ENCODE measurements at regions not wholly inside any gene's neighbourhood (a gene's known extent, or its start where the extent isn't known, plus 50 kb on each side); places are given as distances from the start of the nearest gene placed in this dataset.

DNA sequence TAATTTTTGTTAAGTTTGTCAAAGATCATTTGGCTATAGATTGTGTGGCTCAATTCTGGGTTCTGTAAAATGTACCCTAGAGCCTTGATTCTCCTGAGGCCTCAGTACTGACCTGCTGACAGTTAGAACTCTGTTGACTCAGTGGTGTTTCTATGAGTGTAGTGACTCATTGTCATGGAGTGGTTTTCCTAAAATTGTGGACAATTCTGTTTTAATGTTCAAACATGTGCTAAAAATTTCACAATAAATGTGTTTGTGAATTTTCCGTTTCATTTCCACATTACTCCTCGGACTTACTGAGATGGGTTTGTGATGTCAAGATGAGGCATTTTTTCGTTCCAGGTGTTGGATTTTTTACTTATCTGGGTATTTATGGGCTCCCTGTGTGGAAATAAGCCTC is 695.9 kb downstream of the TMEM121 start:
- intact Hi-C loops (cut with micrococcal nuclease) = no loop called here
- H3K9me3 ChIP-seq (ENCODE audit: control insufficient read depth, insufficient read depth, low read length) = no peaks in the 10 kb centered on the region
- H3K4me1 Mint-ChIP-seq = peaks cover 9 to 16% of the 10 kb centered on the region in 2 donors
- H3K9me3 Mint-ChIP-seq = no peaks in the 10 kb centered on the region
- peaks cover 24 to 27% of the 10 kb centered on the region in 2 donors for H3K27me3 Mint-ChIP-seq (ENCODE audit: low read depth in 2 of 2)
- TF ChIP-seq, protein P1, sequence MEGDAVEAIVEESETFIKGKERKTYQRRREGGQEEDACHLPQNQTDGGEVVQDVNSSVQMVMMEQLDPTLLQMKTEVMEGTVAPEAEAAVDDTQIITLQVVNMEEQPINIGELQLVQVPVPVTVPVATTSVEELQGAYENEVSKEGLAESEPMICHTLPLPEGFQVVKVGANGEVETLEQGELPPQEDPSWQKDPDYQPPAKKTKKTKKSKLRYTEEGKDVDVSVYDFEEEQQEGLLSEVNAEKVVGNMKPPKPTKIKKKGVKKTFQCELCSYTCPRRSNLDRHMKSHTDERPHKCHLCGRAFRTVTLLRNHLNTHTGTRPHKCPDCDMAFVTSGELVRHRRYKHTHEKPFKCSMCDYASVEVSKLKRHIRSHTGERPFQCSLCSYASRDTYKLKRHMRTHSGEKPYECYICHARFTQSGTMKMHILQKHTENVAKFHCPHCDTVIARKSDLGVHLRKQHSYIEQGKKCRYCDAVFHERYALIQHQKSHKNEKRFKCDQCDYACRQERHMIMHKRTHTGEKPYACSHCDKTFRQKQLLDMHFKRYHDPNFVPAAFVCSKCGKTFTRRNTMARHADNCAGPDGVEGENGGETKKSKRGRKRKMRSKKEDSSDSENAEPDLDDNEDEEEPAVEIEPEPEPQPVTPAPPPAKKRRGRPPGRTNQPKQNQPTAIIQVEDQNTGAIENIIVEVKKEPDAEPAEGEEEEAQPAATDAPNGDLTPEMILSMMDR (IDR thresholded peaks at IDR 0.05) = no peak
- H3K36me3 ChIP-seq (ENCODE audit: control insufficient read depth, insufficient read depth, low read length) = no peaks in the 10 kb centered on the region
- H3K27ac Mint-ChIP-seq = peak overlapping the region; percentile 37 to 46
- no CpG with 5 or more reads among the region's 3 CpGs for WGBS (ENCODE audit: insufficient coverage)
- H3K4me3 ChIP-seq (ENCODE audit: low read length) = no peak overlapping the region
- H3K36me3 Mint-ChIP-seq = no peaks in the 10 kb centered on the region
- H3K4me3 Mint-ChIP-seq = no peak overlapping the region
- H3K27me3 ChIP-seq (ENCODE audit: control insufficient read depth, insufficient read depth, low read length) = no peaks in the 10 kb centered on the region
- ATAC-seq (no peak), DNase-seq (no peak)
- H3K4me1 ChIP-seq (ENCODE audit: control insufficient read depth, insufficient read depth, low read length) = no peaks in the 10 kb centered on the region
- H3K27ac ChIP-seq (ENCODE audit: low read length) = no peak overlapping the region

DNA sequence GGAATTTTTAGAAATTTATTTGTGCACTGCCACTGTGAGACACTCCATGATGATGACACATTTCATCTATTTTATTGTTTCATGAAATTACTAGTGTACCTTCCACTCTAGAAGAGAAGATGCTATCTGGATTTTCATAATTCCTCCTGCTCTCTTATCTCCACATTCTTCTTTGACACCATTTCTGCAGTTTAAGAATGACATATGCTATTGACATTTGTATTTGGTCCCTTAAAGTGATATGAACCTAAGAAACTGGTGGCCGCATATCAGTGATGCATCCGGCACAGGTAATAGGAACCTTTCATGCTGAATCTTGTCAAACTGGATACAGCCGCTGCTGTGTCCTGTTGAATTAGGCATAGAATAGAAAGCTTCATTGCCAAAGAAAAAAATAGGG is 696.3 kb downstream of the TMEM121 start:
- 98% methylated on average over 3 of the region's 3 CpGs for WGBS (ENCODE audit: insufficient coverage)
- Histone ChIP-seq H3K4me1 (ENCODE audit: control insufficient read depth, insufficient read depth, low read length) (no peaks in the 10 kb centered on the region), H3K27ac (ENCODE audit: low read length) (no peak overlapping the region), H3K4me3 (ENCODE audit: low read length) (no peak overlapping the region), H3K36me3 (ENCODE audit: control insufficient read depth, insufficient read depth, low read length) (no peaks in the 10 kb centered on the region), H3K9me3 (ENCODE audit: control insufficient read depth, insufficient read depth, low read length) (no peaks in the 10 kb centered on the region), H3K27me3 (ENCODE audit: control insufficient read depth, insufficient read depth, low read length) (no peaks in the 10 kb centered on the region)
- no peak for ATAC-seq
- TF ChIP-seq, protein P1 (IDR thresholded peaks at IDR 0.05) = no peak
- intact Hi-C loops (cut with micrococcal nuclease) = no loop called here
- H3K9me3 Mint-ChIP-seq = no peaks in the 10 kb centered on the region
- no peaks in the 10 kb centered on the region for H3K36me3 Mint-ChIP-seq
- peak overlapping the region; percentile 37 to 46 for H3K27ac Mint-ChIP-seq
- H3K27me3 Mint-ChIP-seq (ENCODE audit: low read depth in 2 of 2) = peaks cover 25 to 27% of the 10 kb centered on the region in 2 donors
- DNase-seq = no peak
- peak overlapping the region; percentile 47 for H3K4me3 Mint-ChIP-seq
- peaks cover 9 to 16% of the 10 kb centered on the region in 2 donors for H3K4me1 Mint-ChIP-seq

DNA sequence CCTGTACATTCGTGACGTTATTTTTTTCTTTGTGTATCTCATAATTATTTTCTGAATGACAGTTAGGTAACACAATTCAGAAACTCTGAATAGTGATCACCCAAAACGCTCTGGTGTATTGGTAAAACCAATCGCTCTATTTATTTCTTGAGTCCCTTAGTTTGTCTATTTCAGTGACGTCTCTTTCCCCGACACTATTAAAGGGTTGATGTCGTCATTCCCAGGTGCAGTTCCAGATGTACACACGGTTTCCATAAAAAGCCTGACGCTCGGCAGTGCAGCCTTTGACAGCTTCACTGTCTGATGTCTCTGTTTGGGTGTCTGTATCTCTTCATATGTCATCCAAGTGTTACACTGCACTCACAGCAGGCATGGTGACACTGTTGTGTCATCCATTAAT is 701.4 kb downstream of the TMEM121 start:
- H3K4me1 Mint-ChIP-seq = peaks cover 11 to 13% of the 10 kb centered on the region in 2 donors
- no peak overlapping the region for H3K27ac Mint-ChIP-seq
- H3K9me3 ChIP-seq (ENCODE audit: control insufficient read depth, insufficient read depth, low read length) = no peaks in the 10 kb centered on the region
- no peaks in the 10 kb centered on the region for H3K36me3 Mint-ChIP-seq
- no peaks in the 10 kb centered on the region for H3K27me3 ChIP-seq (ENCODE audit: control insufficient read depth, insufficient read depth, low read length)
- no peaks in the 10 kb centered on the region for H3K4me1 ChIP-seq (ENCODE audit: control insufficient read depth, insufficient read depth, low read length)
- ATAC-seq (no peak), DNase-seq (no peak)
- TF ChIP-seq, protein P1 (IDR thresholded peaks at IDR 0.05) = no peak
- intact Hi-C loops (cut with micrococcal nuclease) = no loop called here
- peaks cover 10 to 18% of the 10 kb centered on the region in 2 donors for H3K27me3 Mint-ChIP-seq (ENCODE audit: low read depth in 2 of 2)
- H3K4me3 Mint-ChIP-seq = no peak overlapping the region
- no peaks in the 10 kb centered on the region for H3K9me3 Mint-ChIP-seq
- H3K36me3 ChIP-seq (ENCODE audit: control insufficient read depth, insufficient read depth, low read length) = no peaks in the 10 kb centered on the region
- H3K4me3 ChIP-seq (ENCODE audit: low read length) = no peak overlapping the region
- 91% methylated on average over 10 of the region's 10 CpGs for WGBS (ENCODE audit: insufficient coverage)
- no peak overlapping the region for H3K27ac ChIP-seq (ENCODE audit: low read length)

DNA sequence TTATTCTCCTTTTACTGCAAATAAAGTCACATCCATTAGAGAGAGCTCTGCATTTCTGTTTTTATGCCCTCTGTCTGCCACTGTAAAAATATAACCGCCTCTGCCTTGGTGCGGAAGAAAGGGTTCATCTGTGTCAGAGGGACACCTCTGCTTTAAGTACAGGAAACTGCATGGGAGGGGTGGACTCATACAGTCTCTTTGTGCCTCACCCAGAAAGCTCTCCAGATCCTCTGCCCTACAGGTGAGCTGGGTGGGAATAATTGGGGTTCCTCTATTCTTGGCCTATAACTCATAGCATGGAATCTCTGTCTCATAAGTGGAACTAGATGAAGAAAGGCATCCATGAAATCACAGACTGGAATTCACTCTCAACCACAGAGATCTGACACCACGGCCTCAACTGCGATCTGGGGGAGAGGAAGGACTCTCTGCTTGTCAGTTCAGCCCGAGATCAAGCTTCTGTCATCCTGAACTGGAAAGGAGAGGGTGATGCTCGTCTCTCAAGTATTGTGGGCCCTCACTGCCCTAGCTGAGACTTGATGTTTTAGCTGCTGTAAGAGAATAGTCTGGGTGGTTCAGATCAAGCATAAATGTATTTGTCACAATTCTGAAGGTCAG is 702.3 kb downstream of the TMEM121 start:
- Histone ChIP-seq H3K4me3 (ENCODE audit: low read length) (no peak overlapping the region), H3K4me1 (ENCODE audit: control insufficient read depth, insufficient read depth, low read length) (no peaks in the 10 kb centered on the region), H3K27me3 (ENCODE audit: control insufficient read depth, insufficient read depth, low read length) (no peaks in the 10 kb centered on the region), H3K27ac (ENCODE audit: low read length) (no peak overlapping the region), H3K9me3 (ENCODE audit: control insufficient read depth, insufficient read depth, low read length) (no peaks in the 10 kb centered on the region), H3K36me3 (ENCODE audit: control insufficient read depth, insufficient read depth, low read length) (no peaks in the 10 kb centered on the region)
- peaks cover 8 to 19% of the 10 kb centered on the region in 2 donors for H3K27me3 Mint-ChIP-seq (ENCODE audit: low read depth in 2 of 2)
- no peak overlapping the region for H3K4me3 Mint-ChIP-seq
- DNase-seq = peak in 1 of 2 donors; percentile 75
- no peaks in the 10 kb centered on the region for H3K36me3 Mint-ChIP-seq
- no peaks in the 10 kb centered on the region for H3K9me3 Mint-ChIP-seq
- intact Hi-C loops (cut with micrococcal nuclease) = no loop called here
- H3K27ac Mint-ChIP-seq = peak overlapping the region in 1 of 2 donors; percentile 59
- ATAC-seq = peak; percentile 58 to 80 (median 59)
- 54% methylated on average over 6 of the region's 6 CpGs for WGBS (ENCODE audit: insufficient coverage)
- TF ChIP-seq, protein P1 (IDR thresholded peaks at IDR 0.05) = no peak
- peaks cover 10 to 12% of the 10 kb centered on the region in 2 donors for H3K4me1 Mint-ChIP-seq

All from natural killer cell (primary cell).